HG03135 (cell line): ENCODE measurements at regions not wholly inside any gene's neighbourhood (a gene's known extent, or its start where the extent isn't known, plus 50 kb on each side); places are given as distances from the start of the nearest gene placed in this dataset.

ENCODE experiments used
- ATAC-seq: cut with Tn5 transposase; IDR thresholded peaks from one replicate; pipeline ENCODE4 v1.9.1; 2021; ENCODE audit warnings: mild to moderate bottlenecking, moderate library complexity; ENCODE audit not compliant: unreplicated experiment

DNA sequence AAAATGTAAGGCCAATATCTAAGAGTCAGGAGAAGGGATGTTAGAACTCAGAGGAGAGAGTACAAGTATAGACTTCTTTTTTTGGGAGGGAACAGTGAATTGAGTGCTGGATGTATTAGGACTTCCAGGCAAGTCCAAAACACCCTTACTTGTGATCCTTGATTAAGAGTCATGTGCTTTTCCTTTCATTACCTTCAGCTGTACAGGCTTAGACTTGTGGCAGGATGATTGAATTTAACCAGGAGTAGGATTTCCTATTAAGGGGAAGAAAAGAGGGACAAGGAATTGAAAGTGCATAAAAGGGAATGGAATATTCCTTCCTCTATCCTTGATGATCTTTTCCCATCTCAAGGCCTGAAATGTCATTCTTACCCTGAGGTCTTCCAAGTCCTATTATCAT, 606.7 kb downstream of the STIM2 start:
- no peak for ATAC-seq

DNA sequence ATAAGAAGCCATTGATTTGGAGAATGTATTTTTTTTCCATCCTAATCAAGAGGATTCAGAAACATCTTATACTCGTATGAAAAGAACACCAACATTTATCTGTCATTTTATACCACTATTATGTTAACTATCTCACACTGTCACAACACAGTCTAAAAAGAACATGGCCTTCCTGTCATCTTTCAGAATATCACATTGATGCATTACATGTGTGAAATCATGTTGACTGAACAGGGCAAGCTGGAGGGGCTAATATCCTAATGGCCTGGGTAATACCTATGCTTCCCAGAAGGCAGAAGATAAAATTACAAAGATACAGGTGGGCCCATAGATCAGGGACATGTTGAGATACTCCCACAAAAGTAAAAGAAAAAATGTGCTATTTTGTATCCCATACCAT, 611.7 kb downstream of the STIM2 start:
- no peak for ATAC-seq

DNA sequence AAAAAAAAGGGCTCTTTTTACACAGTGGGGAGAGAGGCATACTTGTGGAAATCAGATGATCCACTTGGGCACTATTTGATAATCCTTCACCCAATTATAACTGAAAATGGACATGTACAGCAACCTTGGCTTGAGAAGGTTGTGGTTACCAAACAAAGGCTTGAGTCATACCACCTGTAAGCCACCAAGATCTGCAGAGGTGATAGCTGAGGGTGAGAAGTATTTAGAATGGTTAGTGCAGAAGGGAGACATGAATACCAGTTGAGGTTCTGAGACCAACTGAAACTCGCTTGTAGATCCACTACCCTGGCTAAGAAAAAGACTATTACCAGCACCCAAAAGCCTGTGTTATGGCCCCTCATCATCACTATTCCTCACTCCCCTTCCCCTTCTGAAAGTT, 614.0 kb downstream of the STIM2 start:
- no peak for ATAC-seq

GRCh38 chr4:27484216-27484615, 623.6 kb downstream of the STIM2 start:
- ATAC-seq, result no peak

GRCh38 chr4:27490315-27490714, 629.7 kb downstream of the STIM2 start:
- ATAC-seq, result no peak

DNA sequence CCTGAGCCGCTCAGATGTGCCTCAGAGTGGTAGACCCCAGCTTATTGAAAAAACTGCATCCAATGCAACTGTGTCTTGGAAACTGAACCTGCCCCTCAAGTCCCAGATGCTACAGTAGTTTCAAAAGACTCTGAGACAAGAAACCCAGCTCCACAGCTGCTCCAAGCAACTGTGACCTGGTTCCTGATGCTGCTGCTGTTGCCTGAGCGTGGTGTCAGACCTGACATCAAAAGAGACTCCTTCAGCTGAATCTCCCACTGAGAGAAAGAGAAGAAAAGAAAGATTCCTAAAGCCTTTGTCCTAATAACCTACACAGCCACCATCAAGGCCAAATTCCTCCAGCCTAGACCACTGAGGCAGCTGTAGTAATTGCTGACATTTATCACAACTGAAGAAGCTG, 630.1 kb downstream of the STIM2 start:
- no peak for ATAC-seq

DNA sequence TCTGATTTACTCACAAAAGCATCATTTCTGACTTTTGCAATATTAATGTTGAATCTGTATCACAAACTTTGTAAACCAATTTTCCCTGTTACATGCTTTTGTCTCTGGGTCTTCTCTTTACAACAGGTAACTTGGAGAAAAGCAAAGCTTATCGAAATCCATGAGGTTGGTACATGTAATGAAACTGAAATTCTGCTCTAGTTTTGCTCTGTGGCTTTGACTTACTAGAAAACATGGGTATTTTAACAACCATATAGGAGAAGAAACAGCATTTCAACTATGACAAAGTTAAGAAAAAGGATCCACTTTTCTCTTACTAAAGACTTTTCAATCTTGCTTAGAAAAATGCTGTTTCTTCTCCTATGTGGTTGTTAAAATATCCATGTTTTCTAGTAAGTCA, 645.8 kb downstream of the STIM2 start:
- no peak for ATAC-seq

- no peak for ATAC-seq
These were observed 654.1 kb downstream of the STIM2 start for GRCh38 chr4:27514711-27515110.

- no peak for ATAC-seq
These were observed 654.5 kb downstream of the STIM2 start for GRCh38 chr4:27515140-27515539.

GRCh38 chr4:27518876-27519275, 658.2 kb downstream of the STIM2 start:
- no peak for ATAC-seq

DNA sequence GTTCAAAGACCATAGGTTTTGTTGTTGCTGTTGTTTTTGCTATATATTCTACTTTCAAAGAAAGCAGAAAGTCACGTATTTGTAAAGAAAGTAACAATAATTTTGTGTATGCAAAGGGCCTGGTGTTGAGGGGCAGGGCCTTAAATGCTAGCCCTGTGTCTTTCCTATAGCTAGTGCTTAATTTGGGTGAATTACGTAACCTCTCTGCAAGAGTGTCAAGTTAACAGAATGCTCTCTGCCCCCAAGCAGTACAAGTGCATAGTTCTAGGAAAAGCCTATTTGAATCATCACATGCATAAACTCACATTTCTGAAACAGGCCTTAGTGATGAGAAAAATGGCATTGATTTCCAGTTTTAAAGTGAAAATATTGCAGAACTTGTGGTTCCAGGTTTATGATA, 663.6 kb downstream of the STIM2 start:
- no peak for ATAC-seq

GRCh38 chr4:27534488-27534887, 673.8 kb downstream of the STIM2 start:
- ATAC-seq, result no peak

GRCh38 chr4:27568236-27568951, 707.8 kb downstream of the STIM2 start:
- no peak for ATAC-seq

- no peak for ATAC-seq
These were observed 708.3 kb downstream of the STIM2 start for GRCh38 chr4:27568952-27569319.

DNA sequence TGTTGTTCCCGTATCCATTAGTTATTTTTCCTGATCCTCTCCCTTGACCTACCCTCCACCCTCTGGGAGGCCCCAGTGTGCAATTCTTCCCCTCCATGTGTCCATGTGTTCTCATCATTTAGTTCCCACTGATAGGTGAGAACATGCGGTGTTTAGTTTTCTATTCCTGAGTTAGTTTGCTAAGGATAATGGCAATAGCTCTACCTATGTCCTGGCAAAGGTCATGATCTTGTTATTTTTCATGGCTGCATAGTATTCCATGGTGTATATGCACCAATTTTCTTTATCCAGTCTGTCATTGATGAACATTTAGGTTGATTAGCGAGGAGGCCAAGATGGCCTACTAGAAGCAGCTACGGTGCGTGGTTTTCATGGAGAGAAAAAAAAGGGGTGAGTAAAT, 714.1 kb downstream of the STIM2 start:
- no peak for ATAC-seq

- no peak for ATAC-seq
These were observed 717.3 kb downstream of the STIM2 start for GRCh38 chr4:27577951-27578350.

DNA sequence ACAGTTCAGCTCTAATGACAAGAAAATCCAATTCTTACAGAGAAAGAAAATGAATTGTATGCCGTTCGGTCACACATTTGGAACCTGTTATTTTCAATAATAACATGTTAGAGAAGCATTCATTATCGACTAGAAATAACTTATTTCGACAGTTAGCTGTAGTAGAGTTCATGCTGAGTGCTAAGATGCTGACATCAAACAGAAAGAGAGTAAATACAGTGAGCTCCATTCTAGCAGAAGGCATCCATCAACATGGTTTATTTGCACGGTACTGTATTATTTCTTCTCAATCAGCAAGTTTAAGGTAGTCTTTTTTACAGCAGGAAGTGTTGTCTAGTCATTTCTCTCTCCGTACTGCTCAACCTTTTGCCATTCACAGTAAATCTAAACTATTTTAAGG, 732.1 kb downstream of the STIM2 start:
- ATAC-seq, result no peak

DNA sequence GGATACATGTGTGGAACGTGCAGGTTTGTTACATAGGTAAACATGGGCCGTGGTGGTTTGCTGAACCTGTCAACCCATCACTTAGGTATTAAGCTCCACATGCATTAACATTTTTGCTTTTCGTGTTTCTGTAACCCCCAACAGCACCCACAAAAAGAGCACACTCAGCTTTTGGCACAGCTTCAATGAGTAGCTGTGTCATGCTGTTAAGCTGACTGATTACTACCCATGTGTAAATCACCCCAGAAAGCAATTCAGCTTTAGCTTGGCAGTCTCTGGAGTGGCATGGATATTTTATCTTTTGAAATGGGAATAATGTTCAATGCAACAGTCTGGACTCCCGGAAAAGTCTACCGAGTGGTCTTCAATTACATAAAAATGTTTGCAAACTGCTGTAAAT, 734.3 kb downstream of the STIM2 start:
- no peak for ATAC-seq

GRCh38 chr4:27595571-27596360, 735.1 kb downstream of the STIM2 start:
- ATAC-seq, result no peak

GRCh38 chr4:27602172-27602571, 741.5 kb downstream of the STIM2 start:
- no peak for ATAC-seq

- ATAC-seq, result no peak
These were observed 744.1 kb downstream of the STIM2 start for GRCh38 chr4:27604692-27605091.

DNA sequence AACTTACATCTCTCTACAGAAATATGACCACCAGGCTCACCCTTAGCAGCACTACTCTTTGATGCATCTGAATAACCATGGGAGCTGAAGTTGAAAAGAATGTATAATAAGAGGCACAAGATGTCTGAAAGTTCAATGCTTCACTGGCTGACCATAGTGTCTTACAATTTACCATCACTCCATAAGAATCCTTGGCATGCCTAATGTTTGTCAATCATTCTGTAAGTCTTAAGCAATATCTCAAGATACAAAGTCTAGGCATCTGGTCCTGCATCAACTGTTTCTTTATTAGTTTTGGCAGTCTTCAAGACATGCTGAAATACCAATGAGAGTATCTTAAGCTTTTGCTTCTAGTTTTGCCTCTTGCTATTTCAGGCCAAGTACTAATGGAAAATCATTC, 755.5 kb downstream of the STIM2 start:
- ATAC-seq, result no peak

- no peak for ATAC-seq
These were observed 758.8 kb downstream of the STIM2 start for GRCh38 chr4:27619435-27619834.
